Natural killer cell (primary cell): ENCODE measurements at regions not wholly inside any gene's neighbourhood (a gene's known extent, or its start where the extent isn't known, plus 50 kb on each side); places are given as distances from the start of the nearest gene placed in this dataset.

ENCODE experiments used
- ATAC-seq, 3 donors: fragments of 150-1000 bp in 2 of 3; fragments of 200-7000 bp in 1 of 3; cut with Tn5 transposase; 1 replicate in 1 of 3; 2 replicates in 2 of 3; pipeline ENCODE4 v1.10.0; 2021; ENCODE audit warnings: mild to moderate bottlenecking in 2 of 3, moderate library complexity in 2 of 3
- DNase-seq, 2 donors: peaks; one replicate each; pipeline versions ENCODE4 v3.0.0 to v3.0.0-alpha.2; 2013 to 2021; ENCODE audit warnings: mixed read lengths in 1 of 2
- H3K27ac ChIP-seq: one replicate; pipeline ENCODE4 v1.5.1; 2013; ENCODE audit warnings: mild to moderate bottlenecking, low read length
- H3K27me3 ChIP-seq: one replicate; pipeline ENCODE4 v1.6.1; 2013; ENCODE audit warnings: low read length; ENCODE audit not compliant: control insufficient read depth, insufficient read depth
- H3K36me3 ChIP-seq: one replicate; pipeline ENCODE4 v1.6.1; 2013; ENCODE audit warnings: low read length; ENCODE audit not compliant: control insufficient read depth, insufficient read depth
- H3K4me1 ChIP-seq: one replicate; pipeline ENCODE4 v1.6.1; 2013; ENCODE audit warnings: low read length; ENCODE audit not compliant: control insufficient read depth, insufficient read depth
- H3K4me3 ChIP-seq: one replicate; pipeline ENCODE4 v1.5.1; 2013; ENCODE audit warnings: low read length
- H3K9me3 ChIP-seq: one replicate; pipeline ENCODE4 v1.6.1; 2013; ENCODE audit warnings: low read length; ENCODE audit not compliant: control insufficient read depth, insufficient read depth
- H3K27ac Mint-ChIP-seq, 2 donors: one replicate each; pipeline ENCODE4 v1.8.0; 2022; ENCODE audit warnings: mild to moderate bottlenecking in 2 of 2, mixed read lengths in 2 of 2, moderate library complexity in 1 of 2
- H3K27me3 Mint-ChIP-seq, 2 donors: one replicate each; pipeline ENCODE4 v1.8.0; 2022; ENCODE audit warnings: low read depth in 2 of 2, mixed read lengths in 2 of 2
- H3K36me3 Mint-ChIP-seq: one replicate; pipeline ENCODE4 v1.8.0; 2022; ENCODE audit warnings: mixed read lengths
- H3K4me1 Mint-ChIP-seq, 2 donors: one replicate each; pipeline ENCODE4 v1.8.0; 2022; ENCODE audit warnings: mixed read lengths in 2 of 2
- H3K4me3 Mint-ChIP-seq: one replicate; pipeline ENCODE4 v1.8.0; 2022; ENCODE audit warnings: mild to moderate bottlenecking, moderate library complexity, mixed read lengths
- H3K9me3 Mint-ChIP-seq, 2 donors: one replicate each; pipeline ENCODE4 v1.8.0; 2022; ENCODE audit warnings: mixed read lengths in 2 of 2
- CTCF ChIP-seq: fragments of 200-600 bp; IDR thresholded peaks from one replicate; pipeline ENCODE4 v1.8.0; 2022; ENCODE audit warnings: antibody characterized with exemption
- WGBS: methylation state at CpG from one replicate; pipeline ENCODE4 v1.1.7; 2013; ENCODE audit warnings: missing lambda C conversion rate; ENCODE audit not compliant: insufficient coverage; 5-methylcytosine and 5-hydroxymethylcytosine counted together
- intact Hi-C: fragments of 100-400 bp; cut with micrococcal nuclease; formaldehyde crosslinking; loops from one replicate; pipeline ENCODE4 v1.14.2; 2022

DNA sequence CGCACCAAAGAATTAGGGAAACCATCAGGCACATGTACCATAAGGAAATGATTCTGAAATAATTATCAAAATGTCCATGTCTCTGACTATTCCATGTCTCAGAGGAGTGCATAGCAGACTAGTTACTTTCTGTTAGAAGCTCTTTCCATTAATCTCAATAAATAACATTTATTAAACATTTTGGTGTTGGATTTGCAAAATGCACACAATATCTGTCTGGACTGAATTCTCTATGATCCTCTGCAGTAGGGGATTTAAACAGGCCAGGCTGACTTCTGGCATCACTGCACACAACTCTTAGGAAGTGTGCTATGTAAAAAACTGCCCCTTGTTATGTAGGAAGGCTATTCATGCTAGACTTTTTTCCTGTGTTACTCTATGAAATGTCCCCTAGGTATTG, 283.3 kb upstream of the CDH5 start:
- no peaks in the 10 kb centered on the region for H3K9me3 ChIP-seq
- no peak overlapping the region for H3K27ac ChIP-seq
- intact Hi-C loops, result no loop called here
- Mint-ChIP-seq H3K36me3 (no peaks in the 10 kb centered on the region), H3K27me3 (peaks cover 20 to 25% of the 10 kb centered on the region in 2 donors), H3K4me3 (no peak overlapping the region), H3K9me3 (no peaks in the 10 kb centered on the region), H3K27ac (no peak overlapping the region), H3K4me1 (no peaks in the 10 kb centered on the region)
- H3K27me3 ChIP-seq, result no peaks in the 10 kb centered on the region
- 100% methylated on average over 1 of the region's 1 CpG for WGBS
- H3K4me1 ChIP-seq, result no peaks in the 10 kb centered on the region
- ATAC-seq, result no peak
- no peak for DNase-seq
- no peaks in the 10 kb centered on the region for H3K36me3 ChIP-seq
- no peak for TF ChIP-seq CTCF
- no peak overlapping the region for H3K4me3 ChIP-seq

- no peak for TF ChIP-seq CTCF
- Histone ChIP-seq H3K4me1 (no peaks in the 10 kb centered on the region), H3K9me3 (no peaks in the 10 kb centered on the region), H3K36me3 (no peaks in the 10 kb centered on the region), H3K27ac (no peak overlapping the region), H3K4me3 (no peak overlapping the region), H3K27me3 (no peaks in the 10 kb centered on the region)
- Mint-ChIP-seq H3K27ac (no peak overlapping the region), H3K4me1 (no peaks in the 10 kb centered on the region), H3K9me3 (no peaks in the 10 kb centered on the region), H3K4me3 (no peak overlapping the region), H3K27me3 (peaks cover 23 to 25% of the 10 kb centered on the region in 2 donors), H3K36me3 (no peaks in the 10 kb centered on the region)
- DNase-seq (no peak), ATAC-seq (no peak)
- WGBS, result no CpG with 5 or more reads among the region's 2 CpGs
- intact Hi-C loops, result no loop called here
Observed at GRCh38 chr16:66082424-66082823, 284.1 kb upstream of the CDH5 start.

GRCh38 chr16:66081775-66082366, 284.6 kb upstream of the CDH5 start:
- Histone ChIP-seq H3K9me3 (no peaks in the 10 kb centered on the region), H3K4me3 (no peak overlapping the region), H3K27ac (no peak overlapping the region), H3K4me1 (no peaks in the 10 kb centered on the region), H3K36me3 (no peaks in the 10 kb centered on the region), H3K27me3 (no peaks in the 10 kb centered on the region)
- Mint-ChIP-seq H3K4me1 (no peaks in the 10 kb centered on the region), H3K36me3 (no peaks in the 10 kb centered on the region), H3K9me3 (no peaks in the 10 kb centered on the region), H3K27ac (no peak overlapping the region), H3K4me3 (no peak overlapping the region), H3K27me3 (peaks cover 25 to 28% of the 10 kb centered on the region in 2 donors)
- ATAC-seq, result no peak
- no peak for DNase-seq
- no peak for TF ChIP-seq CTCF
- intact Hi-C loops, result no loop called here
- 85% methylated on average over 4 of the region's 5 CpGs for WGBS

GRCh38 chr16:66079671-66080334, 286.7 kb upstream of the CDH5 start:
- H3K36me3 Mint-ChIP-seq, result no peaks in the 10 kb centered on the region
- no peak overlapping the region for H3K4me3 Mint-ChIP-seq
- no peaks in the 10 kb centered on the region for H3K9me3 Mint-ChIP-seq
- no peaks in the 10 kb centered on the region for H3K9me3 ChIP-seq
- ATAC-seq (no peak), DNase-seq (no peak)
- no peaks in the 10 kb centered on the region for H3K36me3 ChIP-seq
- H3K27ac Mint-ChIP-seq, result no peak overlapping the region
- no peaks in the 10 kb centered on the region for H3K4me1 ChIP-seq
- no peak for TF ChIP-seq CTCF
- WGBS, result 78% methylated on average over 3 of the region's 5 CpGs
- no peak overlapping the region for H3K4me3 ChIP-seq
- no peaks in the 10 kb centered on the region for H3K27me3 ChIP-seq
- H3K27me3 Mint-ChIP-seq, result peaks cover 23 to 47% of the 10 kb centered on the region in 2 donors
- intact Hi-C loops, result no loop called here
- H3K27ac ChIP-seq, result no peak overlapping the region
- H3K4me1 Mint-ChIP-seq, result no peaks in the 10 kb centered on the region
